ENCODE measurements at regions not wholly inside any gene's neighbourhood (a gene's known extent, or its start where the extent isn't known, plus 50 kb on each side); places are given as distances from the start of the nearest gene placed in this dataset.
A peak's percentile ranks its signal among the peaks of the same experiment; 100 is the strongest.

- peak; percentile 50 to 55 for DNase-seq
- Histone ChIP-seq H3K36me3 (no peaks in the 10 kb centered on the region), H3K27ac (peak overlapping the region; percentile 37 to 71 (median 50)), H3K4me3 (peak overlapping the region in 2 of 4 donors; percentile 12 to 28), H3K4me1 (peaks cover 16 to 35% (median 18%) of the 10 kb centered on the region in 4 donors), H3K27me3 (no peaks in the 10 kb centered on the region), H3K9me3 (no peaks in the 10 kb centered on the region)
- intact Hi-C loops (cut with DNase I; ENCODE audit: low total_unique reads), result loop anchor here (10.0 kb wide), 1 partner anchor 50 kb away; no protein-coding TSS in a partner anchor
- WGBS, 5 donors, result 38 to 45% (median 42%) methylated on average over 9 to 10 of the region's 10 CpGs
- TF ChIP-seq EP300 (IDR thresholded peaks at IDR 0.05) (no peak), POLR2AphosphoS5 (IDR thresholded peaks at IDR 0.05) (peak in 2 of 3 donors; percentile 10 to 45), POLR2A (IDR thresholded peaks at IDR 0.05) (no peak)
These were observed 51.0 kb upstream of the BARX2 start for GRCh38 chr11:129324533-129325175.

DNA sequence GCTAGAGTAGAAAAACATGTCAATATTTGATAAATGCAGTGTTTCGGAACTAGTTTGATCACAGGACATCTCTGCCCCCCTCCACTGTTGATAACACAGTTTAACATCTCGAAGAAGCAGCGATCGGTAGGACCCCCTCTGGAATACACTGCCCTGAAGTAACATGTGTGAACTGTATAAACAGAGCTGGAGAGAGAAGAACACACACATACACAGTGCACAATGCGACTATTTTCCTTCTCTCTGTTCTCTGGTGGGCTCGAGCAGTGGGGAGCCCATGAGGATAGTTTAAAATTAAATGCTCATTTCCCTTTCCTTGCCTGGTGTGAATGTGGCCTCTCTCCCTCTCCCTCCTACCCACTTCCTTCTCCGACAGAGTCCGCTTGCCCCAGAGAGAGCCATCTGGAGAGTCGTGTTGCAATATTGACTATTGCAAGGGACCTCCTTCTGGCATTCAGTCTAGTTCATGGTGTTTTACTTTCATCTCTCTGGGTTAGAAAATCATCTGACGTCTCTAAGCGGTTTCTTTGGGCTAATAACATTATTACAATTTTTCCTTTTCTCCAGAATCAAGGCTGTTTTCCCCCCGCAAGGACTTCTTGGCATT is 51.6 kb upstream of the BARX2 start:
- Histone ChIP-seq H3K4me1 (peaks cover 16 to 36% (median 18%) of the 10 kb centered on the region in 4 donors), H3K27me3 (no peaks in the 10 kb centered on the region), H3K4me3 (peak overlapping the region in 2 of 4 donors; percentile 12 to 28), H3K27ac (peak overlapping the region; percentile 37 to 71 (median 63)), H3K9me3 (no peaks in the 10 kb centered on the region), H3K36me3 (no peaks in the 10 kb centered on the region)
- intact Hi-C loops (cut with DNase I; ENCODE audit: low total_unique reads), result loop anchor here (10.0 kb wide), 1 partner anchor 49 kb away; no protein-coding TSS in a partner anchor
- peak; percentile 43 to 84 for DNase-seq
- peak in 1 of 3 donors; percentile 60 for TF ChIP-seq POLR2AphosphoS5 (IDR thresholded peaks at IDR 0.05)
- TF ChIP-seq CTCF (IDR thresholded peaks at IDR 0.05), result no peak
- 24 to 49% (median 35%) methylated on average over 12 of the region's 12 CpGs for WGBS, 5 donors

DNA sequence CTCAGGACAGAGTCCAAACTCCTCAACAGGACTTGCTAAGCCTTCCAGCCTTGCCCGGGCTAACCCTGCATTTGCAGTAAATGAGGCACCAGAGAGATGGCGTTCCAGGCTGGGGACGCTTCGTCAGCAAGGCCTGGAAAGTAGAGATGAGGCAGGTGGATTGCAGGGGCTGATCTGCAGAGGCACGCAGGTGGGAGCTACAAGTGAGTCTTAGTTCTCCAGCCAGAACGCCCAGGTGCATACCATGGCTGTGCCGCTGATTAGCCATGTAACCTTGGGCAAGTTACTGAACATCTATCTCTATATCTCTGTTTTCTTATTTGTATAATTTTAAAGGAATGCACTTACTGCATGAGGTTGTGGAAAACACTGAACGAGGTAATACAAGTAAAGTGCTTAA is 52.7 kb upstream of the BARX2 start:
- Histone ChIP-seq H3K4me3 (no peak overlapping the region), H3K36me3 (no peaks in the 10 kb centered on the region), H3K27me3 (no peaks in the 10 kb centered on the region), H3K27ac (no peak overlapping the region), H3K4me1 (peaks cover 16 to 38% (median 18%) of the 10 kb centered on the region in 4 donors), H3K9me3 (no peaks in the 10 kb centered on the region)
- intact Hi-C loops (cut with DNase I; ENCODE audit: low total_unique reads), result loop anchor here (10.0 kb wide), 1 partner anchor 48 kb away; no protein-coding TSS in a partner anchor
- WGBS, 5 donors, result 88 to 93% (median 88%) methylated on average over 8 of the region's 8 CpGs
- DNase-seq, result no peak
- TF ChIP-seq POLR2A (IDR thresholded peaks at IDR 0.05), result no peak
- no peak for TF ChIP-seq EP300 (IDR thresholded peaks at IDR 0.05)
- TF ChIP-seq POLR2AphosphoS5 (IDR thresholded peaks at IDR 0.05), result no peak
- TF ChIP-seq CTCF (IDR thresholded peaks at IDR 0.05), result no peak

GRCh38 chr11:129321076-129321475 is 54.6 kb upstream of the BARX2 start:
- Histone ChIP-seq H3K4me3 (no peak overlapping the region), H3K27ac (no peak overlapping the region), H3K4me1 (peaks cover 16 to 53% (median 26%) of the 10 kb centered on the region in 4 donors), H3K9me3 (no peaks in the 10 kb centered on the region), H3K27me3 (no peaks in the 10 kb centered on the region), H3K36me3 (no peaks in the 10 kb centered on the region)
- DNase-seq, result no peak
- intact Hi-C loops (cut with DNase I; ENCODE audit: low total_unique reads), result loop anchor here (10.0 kb wide), 1 partner anchor 46 kb away; no protein-coding TSS in a partner anchor
- TF ChIP-seq POLR2A (IDR thresholded peaks at IDR 0.05), result no peak
- no peak for TF ChIP-seq CTCF (IDR thresholded peaks at IDR 0.05)
- no peak for TF ChIP-seq POLR2AphosphoS5 (IDR thresholded peaks at IDR 0.05)
- TF ChIP-seq EP300 (IDR thresholded peaks at IDR 0.05), result no peak
- WGBS, 5 donors, result 72 to 95% (median 86%) methylated on average over 2 of the region's 2 CpGs

Data from stomach (tissue), 8 donors.